ENCODE measurements at regions not wholly inside any gene's neighbourhood (a gene's known extent, or its start where the extent isn't known, plus 50 kb on each side); places are given as distances from the start of the nearest gene placed in this dataset.

GRCh38 chr12:73181244-73181643, 909.1 kb downstream of the TRHDE start:
- no peak for TF ChIP-seq CTCF (conservative IDR thresholded peaks at IDR 0.05; ENCODE audit: low read depth, low read length)
- DNase-seq (ENCODE audit: low read depth) = no peak
- H3K4me3 ChIP-seq (ENCODE audit: low read depth, low read length) = no peak overlapping the region

GRCh38 chr12:73185403-73185802, 913.2 kb downstream of the TRHDE start:
- no peak for DNase-seq (ENCODE audit: low read depth)
- TF ChIP-seq CTCF (conservative IDR thresholded peaks at IDR 0.05; ENCODE audit: low read depth, low read length) = no peak
- H3K4me3 ChIP-seq (ENCODE audit: low read depth, low read length) = no peak overlapping the region

- no peak overlapping the region for H3K4me3 ChIP-seq (ENCODE audit: low read depth, low read length)
- TF ChIP-seq CTCF (conservative IDR thresholded peaks at IDR 0.05; ENCODE audit: low read depth, low read length) = no peak
- DNase-seq (ENCODE audit: low read depth) = no peak
These were observed 914.1 kb downstream of the TRHDE start for GRCh38 chr12:73186272-73186671.

GRCh38 chr12:73187765-73188164, 915.6 kb downstream of the TRHDE start:
- DNase-seq (ENCODE audit: low read depth) = no peak
- no peak overlapping the region for H3K4me3 ChIP-seq (ENCODE audit: low read depth, low read length)
- TF ChIP-seq CTCF (conservative IDR thresholded peaks at IDR 0.05; ENCODE audit: low read depth, low read length) = no peak

GRCh38 chr12:73210548-73211204, 938.5 kb downstream of the TRHDE start:
- no peak for DNase-seq (ENCODE audit: low read depth)
- no peak overlapping the region for H3K4me3 ChIP-seq (ENCODE audit: low read depth, low read length)
- TF ChIP-seq CTCF (conservative IDR thresholded peaks at IDR 0.05; ENCODE audit: low read depth, low read length) = no peak

GRCh38 chr12:73220951-73221350, 948.8 kb downstream of the TRHDE start:
- H3K4me3 ChIP-seq (ENCODE audit: low read depth, low read length) = no peak overlapping the region
- TF ChIP-seq CTCF (conservative IDR thresholded peaks at IDR 0.05; ENCODE audit: low read depth, low read length) = no peak
- DNase-seq (ENCODE audit: low read depth) = no peak

- no peak for DNase-seq (ENCODE audit: low read depth)
- no peak for TF ChIP-seq CTCF (conservative IDR thresholded peaks at IDR 0.05; ENCODE audit: low read depth, low read length)
- no peak overlapping the region for H3K4me3 ChIP-seq (ENCODE audit: low read depth, low read length)
These were observed 949.2 kb downstream of the TRHDE start for GRCh38 chr12:73221398-73221797.
